ENCODE measurements at regions not wholly inside any gene's neighbourhood (a gene's known extent, or its start where the extent isn't known, plus 50 kb on each side); places are given as distances from the start of the nearest gene placed in this dataset.

DNA sequence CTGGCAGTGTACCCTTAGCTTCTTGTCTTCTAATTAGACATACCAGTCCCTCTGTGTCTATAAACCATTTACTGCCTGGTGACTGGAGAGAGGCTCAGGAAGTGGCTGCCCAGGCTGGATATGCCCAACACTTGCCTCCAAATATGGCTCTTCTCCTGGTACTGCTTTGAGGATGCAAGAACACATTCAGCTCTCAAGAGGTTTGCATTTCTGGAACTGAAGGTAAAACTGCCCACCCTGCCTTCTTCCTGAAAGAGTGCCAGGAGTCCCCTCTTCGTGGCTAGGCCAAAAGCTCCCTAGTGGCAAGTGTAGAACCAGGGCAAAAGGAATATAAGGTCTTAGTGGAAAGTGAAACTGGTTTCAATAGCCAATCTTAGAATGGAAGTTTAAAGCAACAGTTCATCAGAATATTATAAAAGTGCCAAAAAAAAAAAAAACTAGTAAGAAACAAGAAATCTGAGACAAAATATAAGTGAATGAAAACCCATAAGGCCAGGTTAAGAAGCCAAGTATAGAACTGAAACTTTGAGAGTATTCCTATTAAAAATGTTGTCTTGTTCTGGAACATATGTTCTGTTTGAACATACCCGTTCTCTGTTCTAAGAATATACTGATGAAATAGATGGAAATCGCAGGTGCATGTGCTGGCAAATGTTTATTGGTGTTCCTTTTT is 77.2 kb upstream of the CTTNBP2NL start:
- no peak for DNase-seq (ENCODE audit: low read depth)

DNA sequence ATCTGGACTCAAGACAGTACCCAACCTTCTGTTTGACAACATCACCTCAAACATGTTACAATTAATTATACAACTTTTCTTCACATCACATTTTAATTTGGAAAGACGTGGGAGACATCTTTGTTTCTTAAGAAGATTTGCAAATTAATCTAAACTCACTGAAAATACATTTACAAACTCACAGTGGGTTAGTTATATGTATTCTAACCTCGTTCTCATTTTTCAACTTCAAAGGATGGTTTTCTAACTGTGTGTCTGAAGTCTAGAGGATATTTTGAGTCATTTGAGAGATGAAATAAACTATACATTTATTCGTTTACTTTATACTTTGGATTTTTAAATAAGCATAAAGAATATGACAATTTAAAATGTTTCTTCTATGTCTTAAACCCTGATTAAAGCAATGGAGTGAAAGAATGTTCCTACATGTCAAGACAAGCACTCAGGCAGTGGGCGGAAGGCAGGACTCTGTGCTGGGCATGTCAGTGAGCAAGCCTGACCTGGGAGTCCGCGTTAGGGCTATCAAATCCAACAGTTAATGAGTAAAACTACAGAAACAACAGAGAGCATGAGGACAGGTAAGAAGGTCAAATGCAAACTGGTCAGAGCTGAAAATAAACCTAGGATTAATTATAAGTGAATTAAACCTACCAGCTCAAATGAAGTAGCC is 76.5 kb upstream of the CTTNBP2NL start:
- no peak for DNase-seq (ENCODE audit: low read depth)

DNA sequence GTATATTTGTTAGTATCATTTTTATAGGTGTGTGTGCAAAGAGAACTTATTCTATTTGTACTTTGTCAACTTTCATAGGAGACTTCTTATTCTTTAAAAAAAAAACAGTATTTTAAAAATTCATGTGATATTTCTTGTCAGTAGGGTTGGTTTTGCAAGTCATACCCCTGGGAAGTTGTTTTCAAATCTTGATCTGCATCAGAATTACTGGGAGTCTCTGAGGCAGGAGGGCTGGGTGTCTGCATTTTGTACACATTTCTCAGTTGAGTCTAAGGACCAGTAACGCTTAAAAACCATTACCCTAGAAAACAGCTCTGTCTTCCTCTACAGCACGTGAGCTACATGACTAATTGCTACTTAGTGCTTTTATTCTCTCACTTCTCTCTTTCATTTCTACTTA is 76.0 kb upstream of the CTTNBP2NL start:
- DNase-seq (ENCODE audit: low read depth), result no peak

DNA sequence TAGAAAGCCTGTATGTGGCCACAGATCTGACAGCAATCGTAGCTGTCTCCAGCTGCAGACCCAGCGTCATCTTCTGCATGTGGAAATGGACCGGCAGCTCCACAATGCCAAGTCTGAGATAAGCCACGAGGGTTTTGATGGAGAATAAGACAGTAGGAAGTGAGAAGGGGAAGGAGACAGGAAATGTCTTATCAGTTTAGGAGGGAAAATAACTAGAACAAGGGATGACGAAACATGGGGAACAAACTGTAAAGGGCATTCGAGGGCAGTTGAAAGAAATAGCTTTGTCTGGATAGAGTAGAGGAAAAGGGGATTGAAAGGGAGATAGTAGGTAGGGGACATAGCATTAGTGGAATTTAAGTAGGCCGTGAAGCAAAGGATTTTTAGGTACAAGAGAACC is 74.0 kb upstream of the CTTNBP2NL start:
- no peak for DNase-seq (ENCODE audit: low read depth)

DNA sequence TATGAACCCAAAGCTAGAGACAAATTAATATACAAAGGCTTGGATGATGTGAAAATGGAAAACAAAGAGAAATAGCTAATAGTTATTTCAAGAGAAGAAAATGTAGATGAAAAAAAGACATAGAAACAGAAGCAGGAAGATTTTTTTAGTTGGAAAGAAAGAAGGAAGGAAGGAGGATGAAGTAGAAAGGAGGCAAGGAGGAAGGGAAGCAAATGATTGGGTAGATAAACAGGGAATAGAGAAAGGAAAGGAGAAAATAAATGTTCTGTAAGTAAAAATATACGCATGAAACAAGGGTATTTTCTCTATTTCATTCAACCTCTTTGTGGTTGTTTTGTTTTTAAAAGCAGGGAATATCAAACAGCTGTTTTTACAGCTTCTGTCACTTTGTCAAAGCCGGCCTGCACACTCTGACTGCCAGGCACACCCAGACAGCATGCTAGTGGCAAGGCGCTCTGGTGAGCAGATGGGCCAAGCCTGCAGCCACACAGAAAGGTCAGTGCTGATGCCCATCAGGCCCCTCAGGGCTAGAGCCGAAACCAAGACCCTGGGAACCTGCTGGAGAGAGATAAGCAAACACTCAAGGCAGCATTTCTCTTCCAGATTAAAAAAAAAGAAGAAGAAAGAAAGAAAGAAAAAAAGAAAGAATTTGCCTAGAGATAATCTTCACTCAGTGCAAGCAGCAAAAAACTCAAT is 72.9 kb upstream of the CTTNBP2NL start:
- no peak for DNase-seq (ENCODE audit: low read depth)

DNA sequence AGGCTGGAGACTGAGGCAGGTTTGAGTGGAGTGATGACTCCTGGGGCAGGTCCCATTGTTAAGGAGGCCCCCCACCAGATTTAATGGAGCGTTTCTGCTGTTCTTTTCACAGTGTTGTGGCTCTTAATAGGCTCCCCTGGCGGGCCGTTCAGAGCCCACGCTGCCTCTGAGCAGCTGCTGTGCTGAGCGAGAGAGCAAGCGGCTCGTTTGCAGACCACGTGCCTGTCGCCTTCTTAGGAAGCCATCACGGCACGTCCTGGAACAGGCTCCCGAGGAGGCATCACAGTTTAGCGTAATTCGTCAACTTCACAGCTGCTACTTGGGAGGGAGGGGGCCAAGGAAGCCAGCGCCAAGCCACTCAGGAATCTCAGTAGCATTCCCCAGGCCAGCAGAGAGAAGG is 70.5 kb upstream of the CTTNBP2NL start:
- no peak for DNase-seq (ENCODE audit: low read depth)

DNA sequence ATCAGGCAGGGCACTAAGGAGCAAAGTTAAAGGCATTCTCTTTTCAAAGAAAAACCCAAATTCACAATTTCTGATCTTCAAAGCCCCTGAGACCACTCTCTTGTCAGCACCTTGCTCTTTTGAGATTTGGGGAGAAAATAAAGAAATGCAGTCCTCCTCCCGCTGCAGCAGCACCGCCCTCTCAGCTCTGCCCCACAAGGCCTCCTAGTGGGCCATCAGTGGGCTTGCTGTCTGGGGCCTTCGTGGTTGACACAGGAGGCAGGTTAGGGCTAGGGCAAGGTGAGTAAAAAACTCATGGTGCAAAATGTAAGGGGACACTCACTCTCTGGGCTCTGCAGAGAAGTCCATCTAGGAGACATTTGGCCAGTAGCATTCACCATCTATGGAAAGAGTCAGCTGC is 67.4 kb upstream of the CTTNBP2NL start:
- DNase-seq (ENCODE audit: low read depth), result no peak

DNA sequence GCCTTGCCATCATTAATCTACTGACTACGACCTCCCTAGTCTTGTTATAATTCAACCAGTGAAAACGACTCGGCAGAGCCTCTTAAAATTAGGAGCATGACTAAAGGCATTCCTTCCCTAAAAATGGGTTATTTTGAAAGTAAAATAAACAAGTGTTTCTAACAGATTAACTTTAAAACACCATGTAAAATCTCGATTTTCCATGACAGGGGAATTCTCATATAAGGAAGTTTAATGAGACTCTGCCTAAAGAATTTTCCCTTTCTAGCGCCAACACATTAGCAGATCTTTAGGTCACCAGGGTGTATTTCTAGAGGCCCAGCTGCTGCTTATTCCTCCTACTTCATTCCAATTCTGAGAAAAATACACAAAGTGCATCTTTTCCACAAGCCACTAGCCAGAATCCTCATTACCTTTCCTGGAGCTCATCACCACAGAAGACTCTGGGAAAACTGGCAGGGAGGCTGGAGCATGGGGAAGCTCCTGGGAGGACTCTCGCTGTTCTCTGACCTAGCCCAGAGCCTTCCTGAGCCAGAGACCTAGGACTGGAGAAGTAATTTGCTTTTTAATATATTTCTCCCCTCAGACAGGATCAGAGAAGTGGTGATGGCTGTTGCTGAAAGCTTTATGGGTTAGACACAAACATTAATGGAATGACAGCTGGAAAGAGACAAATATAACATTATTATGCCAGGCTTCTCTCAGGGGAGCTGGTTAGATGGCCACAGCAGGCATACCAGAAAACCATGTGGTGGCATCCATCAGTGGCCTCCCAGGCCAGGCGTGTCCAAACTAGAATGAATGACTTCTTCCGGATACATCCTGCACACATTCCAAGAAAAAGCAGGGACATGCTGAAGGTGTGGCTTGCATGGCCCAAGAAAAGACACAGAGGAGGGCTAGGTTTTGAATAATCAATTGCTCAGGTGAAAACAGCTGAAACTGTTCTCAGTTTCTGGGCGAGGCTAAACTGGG is 63.6 kb upstream of the CTTNBP2NL start:
- DNase-seq (ENCODE audit: low read depth), result no peak

DNA sequence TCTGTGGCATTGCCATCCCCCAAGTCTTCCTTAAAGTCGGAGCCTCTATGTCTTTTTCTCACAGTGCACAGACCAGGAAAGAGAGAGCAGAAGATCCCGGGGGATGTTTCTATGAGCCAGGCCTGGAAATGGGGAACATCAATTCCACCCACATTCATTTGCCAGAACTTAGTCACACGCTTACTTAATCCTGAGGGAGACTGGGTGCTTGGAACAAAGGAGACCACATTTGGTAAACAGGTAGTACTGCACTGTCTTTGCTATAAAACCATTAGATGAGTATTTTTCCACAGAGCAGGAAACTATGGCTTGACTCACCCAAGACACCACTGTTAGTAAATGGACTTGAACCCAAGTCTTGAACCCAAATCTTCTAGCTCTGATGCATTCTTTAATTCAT is 60.7 kb upstream of the CTTNBP2NL start:
- DNase-seq (ENCODE audit: low read depth), result no peak

DNA sequence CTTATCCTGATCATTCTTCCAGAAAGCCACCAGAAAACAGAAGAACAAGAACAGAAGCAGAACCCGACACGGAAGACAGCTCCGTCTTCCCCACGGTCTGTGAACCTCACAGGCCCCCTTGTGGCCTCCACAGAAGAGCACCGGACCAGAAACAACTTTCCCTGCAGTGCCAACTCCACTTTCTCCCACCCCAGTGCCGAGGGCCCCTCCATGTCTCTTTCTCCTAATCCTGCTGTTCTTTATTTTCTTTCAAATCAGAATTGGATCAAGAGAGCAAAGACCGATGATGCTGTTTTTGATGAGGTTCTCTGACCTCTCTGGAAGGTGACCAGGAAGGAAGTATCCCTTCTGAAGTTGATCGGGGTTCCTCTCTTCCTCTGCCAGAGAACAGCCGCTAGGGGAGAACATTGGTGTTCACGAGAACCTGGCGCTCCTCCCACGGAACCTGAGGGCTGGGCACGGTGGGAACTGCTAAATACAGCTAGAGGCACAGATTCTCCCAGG is 58.9 kb upstream of the CTTNBP2NL start:
- DNase-seq (ENCODE audit: low read depth), result peak; percentile 1

DNA sequence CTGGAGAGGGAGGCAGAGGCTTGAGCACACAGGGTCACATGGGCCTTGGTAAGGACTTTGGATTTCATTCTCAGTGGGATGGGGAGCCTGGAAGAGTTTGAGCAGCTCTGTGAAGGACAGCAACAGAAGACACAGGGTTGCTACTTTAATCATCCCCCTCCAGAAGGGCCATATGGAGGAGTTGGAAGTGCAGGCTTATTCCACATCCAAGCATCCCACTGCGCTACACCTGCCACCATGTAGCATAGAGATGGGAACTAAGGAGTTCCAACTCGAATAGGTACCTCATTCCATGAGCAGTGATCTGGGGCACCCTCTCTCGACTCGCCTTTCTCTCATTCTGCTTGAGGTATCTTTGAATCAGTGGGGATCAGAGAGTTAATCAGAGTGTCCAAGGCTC is 54.0 kb upstream of the CTTNBP2NL start:
- DNase-seq (ENCODE audit: low read depth), result no peak

DNA sequence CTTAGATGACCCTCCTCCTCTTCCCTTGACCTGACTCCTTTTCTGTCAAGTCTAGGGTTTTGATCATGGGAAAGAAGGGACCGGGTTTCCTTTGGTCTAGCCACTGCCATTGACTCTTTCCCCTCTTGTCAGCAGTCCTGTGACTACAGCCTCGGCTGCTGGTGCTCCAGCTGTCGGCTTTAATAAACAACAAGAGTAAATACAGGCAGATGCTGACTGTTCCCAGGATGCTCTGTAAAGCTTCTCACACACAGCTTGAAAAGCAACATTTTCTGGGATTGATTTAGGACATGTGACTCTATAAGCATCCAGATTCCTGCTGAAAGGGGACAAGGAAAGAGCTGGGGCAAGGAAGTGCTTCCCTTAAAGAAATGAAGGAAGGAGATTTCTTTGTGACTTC is 53.5 kb upstream of the CTTNBP2NL start:
- DNase-seq (ENCODE audit: low read depth), result no peak

DNA sequence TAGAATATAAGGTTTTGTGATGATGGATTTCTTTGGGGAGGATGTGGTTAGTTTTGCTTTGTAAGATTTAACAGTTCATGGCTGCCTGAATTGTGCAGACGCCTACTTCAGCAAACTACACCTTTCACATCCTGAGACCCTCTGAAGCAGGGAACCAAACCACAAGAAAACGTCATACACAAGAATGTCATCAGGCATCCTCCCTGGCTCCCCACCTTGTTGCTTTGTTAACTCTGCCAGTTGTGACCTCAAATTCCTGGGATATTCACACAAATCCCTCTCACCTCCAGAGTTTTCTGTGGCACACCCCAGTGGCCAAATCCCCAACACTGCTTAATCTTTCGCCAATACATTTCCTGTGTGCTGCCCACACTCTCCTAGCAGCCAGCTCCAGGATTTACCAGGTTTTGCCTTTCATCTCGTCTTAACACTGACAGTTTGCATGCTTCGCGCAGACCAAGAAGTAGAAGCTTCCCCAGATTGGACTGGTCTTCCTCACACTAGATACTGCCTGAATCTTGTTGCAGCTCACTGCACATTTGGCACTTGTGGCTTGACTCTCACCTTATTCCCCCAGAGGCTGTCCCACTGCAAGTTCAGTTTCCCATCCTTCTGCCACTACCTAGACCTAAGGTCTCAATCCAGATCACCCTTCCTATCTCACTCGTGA is 51.1 kb upstream of the CTTNBP2NL start:
- DNase-seq (ENCODE audit: low read depth), result no peak

Measured in stimulated activated CD4-positive, alpha-beta T cell treated with anti-CD3 and anti-CD28 coated beads, Interleukin-2, amount 100 ng/mL, for 4 hours (primary cell).